ENCODE measurements at regions not wholly inside any gene's neighbourhood (a gene's known extent, or its start where the extent isn't known, plus 50 kb on each side); places are given as distances from the start of the nearest gene placed in this dataset.

- DNase-seq (ENCODE audit: extremely low read depth in 1 of 2, low read depth in 1 of 2) = no peak
Measured at GRCh38 chr15:69730281-69731080, 277.9 kb downstream of the RPLP1 start.

- DNase-seq (ENCODE audit: extremely low read depth in 1 of 2, low read depth in 1 of 2) = no peak
Measured at GRCh38 chr15:69731081-69731330, 278.4 kb downstream of the RPLP1 start.

GRCh38 chr15:69731581-69731980 is 279.0 kb downstream of the RPLP1 start:
- DNase-seq (ENCODE audit: extremely low read depth in 1 of 2, low read depth in 1 of 2) = no peak

GRCh38 chr15:69732133-69732532 is 279.5 kb downstream of the RPLP1 start:
- DNase-seq (ENCODE audit: extremely low read depth in 1 of 2, low read depth in 1 of 2) = no peak

GRCh38 chr15:69734699-69735098 is 282.1 kb downstream of the RPLP1 start:
- DNase-seq (ENCODE audit: extremely low read depth in 1 of 2, low read depth in 1 of 2) = no peak

GRCh38 chr15:69735121-69735520 is 282.5 kb downstream of the RPLP1 start:
- no peak for DNase-seq (ENCODE audit: extremely low read depth in 1 of 2, low read depth in 1 of 2)

GRCh38 chr15:69736161-69736560 is 283.5 kb downstream of the RPLP1 start:
- DNase-seq (ENCODE audit: extremely low read depth in 1 of 2, low read depth in 1 of 2) = no peak

GRCh38 chr15:69737916-69738315 is 285.3 kb downstream of the RPLP1 start:
- no peak for DNase-seq (ENCODE audit: extremely low read depth in 1 of 2, low read depth in 1 of 2)

- DNase-seq (ENCODE audit: extremely low read depth in 1 of 2, low read depth in 1 of 2) = no peak
Measured at GRCh38 chr15:69740684-69741083, 288.1 kb downstream of the RPLP1 start.

GRCh38 chr15:69742361-69742760 is 289.7 kb downstream of the RPLP1 start:
- DNase-seq (ENCODE audit: extremely low read depth in 1 of 2, low read depth in 1 of 2) = no peak

GRCh38 chr15:69743091-69743490 is 290.5 kb downstream of the RPLP1 start:
- no peak for DNase-seq (ENCODE audit: extremely low read depth in 1 of 2, low read depth in 1 of 2)

- DNase-seq (ENCODE audit: extremely low read depth in 1 of 2, low read depth in 1 of 2) = no peak
Measured at GRCh38 chr15:69744391-69745162, 292.0 kb downstream of the RPLP1 start.

- no peak for DNase-seq (ENCODE audit: extremely low read depth in 1 of 2, low read depth in 1 of 2)
Measured at GRCh38 chr15:69747193-69747592, 294.6 kb downstream of the RPLP1 start.

- DNase-seq (ENCODE audit: extremely low read depth in 1 of 2, low read depth in 1 of 2) = no peak
Measured at GRCh38 chr15:69748131-69748530, 295.5 kb downstream of the RPLP1 start.

- no peak for DNase-seq (ENCODE audit: extremely low read depth in 1 of 2, low read depth in 1 of 2)
Measured at GRCh38 chr15:69748576-69749185, 296.1 kb downstream of the RPLP1 start.

GRCh38 chr15:69749274-69749673 is 296.7 kb downstream of the RPLP1 start:
- no peak for DNase-seq (ENCODE audit: extremely low read depth in 1 of 2, low read depth in 1 of 2)

- no peak for DNase-seq (ENCODE audit: extremely low read depth in 1 of 2, low read depth in 1 of 2)
Measured at GRCh38 chr15:69749797-69750196, 297.2 kb downstream of the RPLP1 start.

GRCh38 chr15:69750253-69750652 is 297.6 kb downstream of the RPLP1 start:
- DNase-seq (ENCODE audit: extremely low read depth in 1 of 2, low read depth in 1 of 2) = no peak

GRCh38 chr15:69751147-69751546 is 298.5 kb downstream of the RPLP1 start:
- DNase-seq (ENCODE audit: extremely low read depth in 1 of 2, low read depth in 1 of 2) = no peak

GRCh38 chr15:69751566-69751965 is 298.9 kb downstream of the RPLP1 start:
- no peak for DNase-seq (ENCODE audit: extremely low read depth in 1 of 2, low read depth in 1 of 2)

GRCh38 chr15:69753867-69754266 is 301.2 kb downstream of the RPLP1 start:
- no peak for DNase-seq (ENCODE audit: extremely low read depth in 1 of 2, low read depth in 1 of 2)

GRCh38 chr15:69754313-69754712 is 301.7 kb downstream of the RPLP1 start:
- DNase-seq (ENCODE audit: extremely low read depth in 1 of 2, low read depth in 1 of 2) = no peak

All from stimulated activated CD8-positive, alpha-beta memory T cell treated with anti-CD3 and anti-CD28 coated beads, Interleukin-7, amount 100 ng/mL, for 48 hours (primary cell).